Activated naive CD8-positive, alpha-beta T cell treated with anti-CD3 and anti-CD28 coated beads, Interleukin-2, amount 50 U/mL, for 24 hours (primary cell): ENCODE measurements at regions not wholly inside any gene's neighbourhood (a gene's known extent, or its start where the extent isn't known, plus 50 kb on each side); places are given as distances from the start of the nearest gene placed in this dataset.

Experiments
- ATAC-seq: fragments of 150-1000 bp; cut with Tn5 transposase; one replicate; pipeline ENCODE4 v1.10.0; 2021
- DNase-seq: peaks from one replicate; pipeline ENCODE4 v3.0.0; 2021
- H3K27ac Mint-ChIP-seq: one replicate; pipeline ENCODE4 v1.8.0; 2021; ENCODE audit warnings: mild to moderate bottlenecking, mixed read lengths
- H3K27me3 Mint-ChIP-seq: one replicate; pipeline ENCODE4 v1.8.0; 2021; ENCODE audit warnings: mixed read lengths
- H3K36me3 Mint-ChIP-seq: one replicate; pipeline ENCODE4 v1.8.0; 2021; ENCODE audit warnings: low read depth, mixed read lengths
- H3K4me1 Mint-ChIP-seq: one replicate; pipeline ENCODE4 v1.8.0; 2021; ENCODE audit warnings: mixed read lengths
- H3K4me3 Mint-ChIP-seq: one replicate; pipeline ENCODE4 v1.8.0; 2021; ENCODE audit warnings: mild to moderate bottlenecking, moderate library complexity, mixed read lengths
- H3K9me3 Mint-ChIP-seq: one replicate; pipeline ENCODE4 v1.8.0; 2021; ENCODE audit warnings: mixed read lengths

- H3K27me3 Mint-ChIP-seq, result no peaks in the 10 kb centered on the region
- no peak for ATAC-seq
- H3K36me3 Mint-ChIP-seq, result no peaks in the 10 kb centered on the region
- peaks cover 10% of the 10 kb centered on the region for H3K9me3 Mint-ChIP-seq
- no peak overlapping the region for H3K4me3 Mint-ChIP-seq
- H3K27ac Mint-ChIP-seq, result no peak overlapping the region
- DNase-seq, result no peak
- peaks cover 29% of the 10 kb centered on the region for H3K4me1 Mint-ChIP-seq
Observed at GRCh38 chr5:68387074-68387796, 171.7 kb downstream of the PIK3R1 start.

GRCh38 chr5:68389618-68390017 is 174.1 kb downstream of the PIK3R1 start:
- no peak overlapping the region for H3K4me3 Mint-ChIP-seq
- no peak for DNase-seq
- ATAC-seq, result no peak
- peaks cover 19% of the 10 kb centered on the region for H3K4me1 Mint-ChIP-seq
- H3K9me3 Mint-ChIP-seq, result peaks cover 6% of the 10 kb centered on the region
- no peaks in the 10 kb centered on the region for H3K27me3 Mint-ChIP-seq
- no peaks in the 10 kb centered on the region for H3K36me3 Mint-ChIP-seq
- H3K27ac Mint-ChIP-seq, result no peak overlapping the region

- peaks cover 6% of the 10 kb centered on the region for H3K9me3 Mint-ChIP-seq
- DNase-seq, result no peak
- peaks cover 9% of the 10 kb centered on the region for H3K4me1 Mint-ChIP-seq
- no peaks in the 10 kb centered on the region for H3K27me3 Mint-ChIP-seq
- ATAC-seq, result no peak
- no peak overlapping the region for H3K27ac Mint-ChIP-seq
- no peak overlapping the region for H3K4me3 Mint-ChIP-seq
- H3K36me3 Mint-ChIP-seq, result no peaks in the 10 kb centered on the region
Observed at GRCh38 chr5:68392617-68393016, 177.1 kb downstream of the PIK3R1 start.

GRCh38 chr5:68395302-68395701 is 179.7 kb downstream of the PIK3R1 start:
- no peak overlapping the region for H3K27ac Mint-ChIP-seq
- no peak for DNase-seq
- no peaks in the 10 kb centered on the region for H3K36me3 Mint-ChIP-seq
- peaks cover 22% of the 10 kb centered on the region for H3K4me1 Mint-ChIP-seq
- H3K9me3 Mint-ChIP-seq, result peaks cover 6% of the 10 kb centered on the region
- no peaks in the 10 kb centered on the region for H3K27me3 Mint-ChIP-seq
- no peak overlapping the region for H3K4me3 Mint-ChIP-seq
- ATAC-seq, result no peak

- H3K4me1 Mint-ChIP-seq, result peaks cover 22% of the 10 kb centered on the region
- no peak overlapping the region for H3K27ac Mint-ChIP-seq
- ATAC-seq (no peak), DNase-seq (no peak)
- no peaks in the 10 kb centered on the region for H3K27me3 Mint-ChIP-seq
- H3K36me3 Mint-ChIP-seq, result no peaks in the 10 kb centered on the region
- peaks cover 6% of the 10 kb centered on the region for H3K9me3 Mint-ChIP-seq
- no peak overlapping the region for H3K4me3 Mint-ChIP-seq
Observed at GRCh38 chr5:68395926-68396511, 180.5 kb downstream of the PIK3R1 start.

- H3K36me3 Mint-ChIP-seq, result no peaks in the 10 kb centered on the region
- no peak overlapping the region for H3K4me3 Mint-ChIP-seq
- H3K4me1 Mint-ChIP-seq, result peaks cover 22% of the 10 kb centered on the region
- no peak overlapping the region for H3K27ac Mint-ChIP-seq
- H3K27me3 Mint-ChIP-seq, result no peaks in the 10 kb centered on the region
- DNase-seq, result no peak
- H3K9me3 Mint-ChIP-seq, result peaks cover 9% of the 10 kb centered on the region
- ATAC-seq, result no peak
Observed at GRCh38 chr5:68396722-68397121, 181.2 kb downstream of the PIK3R1 start.

GRCh38 chr5:68398146-68398812 is 182.7 kb downstream of the PIK3R1 start:
- Mint-ChIP-seq H3K27ac (peak overlapping the region; percentile 25), H3K9me3 (peaks cover 9% of the 10 kb centered on the region), H3K27me3 (no peaks in the 10 kb centered on the region), H3K4me1 (peaks cover 12% of the 10 kb centered on the region), H3K4me3 (no peak overlapping the region), H3K36me3 (no peaks in the 10 kb centered on the region)
- DNase-seq, result no peak
- peak; percentile 81 for ATAC-seq

- DNase-seq (no peak), ATAC-seq (no peak)
- Mint-ChIP-seq H3K9me3 (peaks cover 9% of the 10 kb centered on the region), H3K4me1 (peaks cover 36% of the 10 kb centered on the region), H3K36me3 (no peaks in the 10 kb centered on the region), H3K4me3 (no peak overlapping the region), H3K27me3 (no peaks in the 10 kb centered on the region), H3K27ac (no peak overlapping the region)
Observed at GRCh38 chr5:68403301-68403700, 187.7 kb downstream of the PIK3R1 start.

GRCh38 chr5:68404246-68404645 is 188.7 kb downstream of the PIK3R1 start:
- ATAC-seq, result no peak
- Mint-ChIP-seq H3K27ac (no peak overlapping the region), H3K9me3 (peaks cover 9% of the 10 kb centered on the region), H3K27me3 (no peaks in the 10 kb centered on the region), H3K4me1 (peaks cover 37% of the 10 kb centered on the region), H3K36me3 (no peaks in the 10 kb centered on the region), H3K4me3 (no peak overlapping the region)
- DNase-seq, result no peak

GRCh38 chr5:68405026-68405684 is 189.6 kb downstream of the PIK3R1 start:
- peaks cover 37% of the 10 kb centered on the region for H3K4me1 Mint-ChIP-seq
- peaks cover 9% of the 10 kb centered on the region for H3K9me3 Mint-ChIP-seq
- no peaks in the 10 kb centered on the region for H3K36me3 Mint-ChIP-seq
- no peak for DNase-seq
- H3K4me3 Mint-ChIP-seq, result no peak overlapping the region
- peak; percentile 69 for ATAC-seq
- no peaks in the 10 kb centered on the region for H3K27me3 Mint-ChIP-seq
- no peak overlapping the region for H3K27ac Mint-ChIP-seq

GRCh38 chr5:68405784-68406743 is 190.5 kb downstream of the PIK3R1 start:
- Mint-ChIP-seq H3K9me3 (peaks cover 9% of the 10 kb centered on the region), H3K4me3 (peak overlapping the region; percentile 3), H3K36me3 (no peaks in the 10 kb centered on the region), H3K27me3 (no peaks in the 10 kb centered on the region), H3K27ac (peak overlapping the region; percentile 47), H3K4me1 (peaks cover 37% of the 10 kb centered on the region)
- DNase-seq (no peak), ATAC-seq (peak; percentile 34)

GRCh38 chr5:68406767-68407241 is 191.2 kb downstream of the PIK3R1 start:
- H3K36me3 Mint-ChIP-seq, result no peaks in the 10 kb centered on the region
- H3K27me3 Mint-ChIP-seq, result no peaks in the 10 kb centered on the region
- peaks cover 4% of the 10 kb centered on the region for H3K9me3 Mint-ChIP-seq
- H3K4me1 Mint-ChIP-seq, result peaks cover 37% of the 10 kb centered on the region
- H3K4me3 Mint-ChIP-seq, result no peak overlapping the region
- H3K27ac Mint-ChIP-seq, result peak overlapping the region; percentile 47
- DNase-seq (no peak), ATAC-seq (no peak)

GRCh38 chr5:68407311-68408239 is 192.0 kb downstream of the PIK3R1 start:
- no peaks in the 10 kb centered on the region for H3K36me3 Mint-ChIP-seq
- no peak overlapping the region for H3K4me3 Mint-ChIP-seq
- no peaks in the 10 kb centered on the region for H3K9me3 Mint-ChIP-seq
- peak overlapping the region; percentile 47 for H3K27ac Mint-ChIP-seq
- no peaks in the 10 kb centered on the region for H3K27me3 Mint-ChIP-seq
- no peak for ATAC-seq
- no peak for DNase-seq
- peaks cover 37% of the 10 kb centered on the region for H3K4me1 Mint-ChIP-seq
